Thyroid gland (tissue), 4 donors: ENCODE measurements at regions not wholly inside any gene's neighbourhood (a gene's known extent, or its start where the extent isn't known, plus 50 kb on each side); places are given as distances from the start of the nearest gene placed in this dataset.

Experiments used
- POLR2A ChIP-seq, 2 donors: fragments of 450-650 bp; IDR thresholded peaks; one replicate each; pipeline ENCODE4 v1.6.1; 2017; ENCODE audit warnings: antibody characterized with exemption in 2 of 2, mild to moderate bottlenecking in 2 of 2, moderate library complexity in 1 of 2
- TF ChIP-seq, protein P1 (sequence below), 6 experiments: fragments of 200-600 bp in 3 of 6; fragments of 450-650 bp in 3 of 6; sonication (generic) in 3 of 6; IDR thresholded peaks; one replicate each; pipeline ENCODE4 v1.5.1; 2016 to 2019; ENCODE audit warnings: antibody characterized with exemption in 6 of 6, mild to moderate bottlenecking in 2 of 6, inconsistent platforms in 1 of 6, moderate library complexity in 1 of 6

- TF ChIP-seq, protein P1, sequence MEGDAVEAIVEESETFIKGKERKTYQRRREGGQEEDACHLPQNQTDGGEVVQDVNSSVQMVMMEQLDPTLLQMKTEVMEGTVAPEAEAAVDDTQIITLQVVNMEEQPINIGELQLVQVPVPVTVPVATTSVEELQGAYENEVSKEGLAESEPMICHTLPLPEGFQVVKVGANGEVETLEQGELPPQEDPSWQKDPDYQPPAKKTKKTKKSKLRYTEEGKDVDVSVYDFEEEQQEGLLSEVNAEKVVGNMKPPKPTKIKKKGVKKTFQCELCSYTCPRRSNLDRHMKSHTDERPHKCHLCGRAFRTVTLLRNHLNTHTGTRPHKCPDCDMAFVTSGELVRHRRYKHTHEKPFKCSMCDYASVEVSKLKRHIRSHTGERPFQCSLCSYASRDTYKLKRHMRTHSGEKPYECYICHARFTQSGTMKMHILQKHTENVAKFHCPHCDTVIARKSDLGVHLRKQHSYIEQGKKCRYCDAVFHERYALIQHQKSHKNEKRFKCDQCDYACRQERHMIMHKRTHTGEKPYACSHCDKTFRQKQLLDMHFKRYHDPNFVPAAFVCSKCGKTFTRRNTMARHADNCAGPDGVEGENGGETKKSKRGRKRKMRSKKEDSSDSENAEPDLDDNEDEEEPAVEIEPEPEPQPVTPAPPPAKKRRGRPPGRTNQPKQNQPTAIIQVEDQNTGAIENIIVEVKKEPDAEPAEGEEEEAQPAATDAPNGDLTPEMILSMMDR (IDR thresholded peaks at IDR 0.05) = no peak
- no peak for TF ChIP-seq POLR2A (IDR thresholded peaks at IDR 0.05)
These were observed 97.3 kb upstream of the STXBP5 start for GRCh38 chr6:147106759-147107401.
